GM23338 (cell line): ENCODE measurements at regions not wholly inside any gene's neighbourhood (a gene's known extent, or its start where the extent isn't known, plus 50 kb on each side); places are given as distances from the start of the nearest gene placed in this dataset.

Source experiments
- ATAC-seq: fragments of 200-7000 bp; cut with Tn5 transposase; 3 replicates; pipeline ENCODE4 v1.9.1; 2020
- DNase-seq: peaks from one replicate; pipeline ENCODE4 v3.0.0-alpha.2; 2015; ENCODE audit warnings: low spot score
- H2AFZ ChIP-seq: fragments of 200-600 bp; sonication (generic); 2 replicates; pipeline ENCODE4 v1.8.0; 2016; ENCODE audit warnings: antibody characterized with exemption, mild to moderate bottlenecking, moderate library complexity
- H3F3A ChIP-seq: fragments of 200-600 bp; sonication (generic); replicated peaks from 2 replicates; pipeline ENCODE4 v1.8.0; 2017; ENCODE audit warnings: antibody characterized with exemption, mixed run types, low read depth
- H3K27ac ChIP-seq: fragments of 200-600 bp; sonication (generic); 2 replicates; pipeline ENCODE4 v1.6.1; 2016; ENCODE audit warnings: low read depth
- H3K27me3 ChIP-seq: fragments of 200-600 bp; sonication (generic); 2 replicates; pipeline ENCODE4 v1.8.0; 2016; ENCODE audit warnings: mild to moderate bottlenecking, mixed run types, moderate library complexity; ENCODE audit not compliant: insufficient read depth
- H3K36me3 ChIP-seq: fragments of 200-600 bp; sonication (generic); 2 replicates; pipeline ENCODE4 v1.8.0; 2016; ENCODE audit warnings: mild to moderate bottlenecking; ENCODE audit not compliant: insufficient read depth
- H3K4me1 ChIP-seq: fragments of 200-600 bp; sonication (generic); 2 replicates; pipeline ENCODE4 v1.8.0; 2016; ENCODE audit warnings: mild to moderate bottlenecking, moderate library complexity; ENCODE audit not compliant: insufficient read depth
- H3K4me2 ChIP-seq: fragments of 200-600 bp; sonication (generic); 2 replicates; pipeline ENCODE4 v1.7.1; 2017; ENCODE audit warnings: mixed run types
- H3K4me3 ChIP-seq: fragments of 200-600 bp; sonication (generic); 2 replicates; pipeline ENCODE4 v1.6.1; 2016; ENCODE audit warnings: mixed run types
- H3K79me2 ChIP-seq: fragments of 200-600 bp; sonication (generic); replicated peaks from 2 replicates; pipeline ENCODE4 v1.8.0; 2017; ENCODE audit warnings: mild to moderate bottlenecking; ENCODE audit not compliant: insufficient read depth
- H3K9me2 ChIP-seq: fragments of 200-600 bp; sonication (generic); 2 replicates; pipeline ENCODE4 v1.8.0; 2017; ENCODE audit not compliant: insufficient read depth
- H4K20me1 ChIP-seq: fragments of 200-600 bp; sonication (generic); replicated peaks from 2 replicates; pipeline ENCODE4 v1.8.0; 2017; ENCODE audit warnings: mild to moderate bottlenecking; ENCODE audit not compliant: insufficient read depth
- H3K27ac Mint-ChIP-seq: 2 replicates; pipeline ENCODE4 v1.8.0; 2020; ENCODE audit warnings: inconsistent platforms, mild to moderate bottlenecking, moderate library complexity, mixed read lengths
- H3K27me3 Mint-ChIP-seq: 3 replicates; pipeline ENCODE4 v1.8.0; 2022; ENCODE audit warnings: low read depth, mild to moderate bottlenecking, moderate library complexity, mixed read lengths, inconsistent platforms; ENCODE audit not compliant: insufficient read depth, poor library complexity
- H3K36me3 Mint-ChIP-seq: 3 replicates; pipeline ENCODE4 v1.8.0; 2021; ENCODE audit warnings: low read depth, mild to moderate bottlenecking, inconsistent platforms, moderate library complexity, mixed read lengths
- H3K4me1 Mint-ChIP-seq: 3 replicates; pipeline ENCODE4 v1.8.0; 2020; ENCODE audit warnings: mild to moderate bottlenecking, inconsistent platforms, mixed read lengths
- H3K4me3 Mint-ChIP-seq: 3 replicates; pipeline ENCODE4 v1.8.0; 2021; ENCODE audit warnings: moderate library complexity, mild to moderate bottlenecking, inconsistent platforms, mixed read lengths
- H3K9me3 Mint-ChIP-seq: 3 replicates; pipeline ENCODE4 v1.8.0; 2020; ENCODE audit warnings: moderate library complexity, mild to moderate bottlenecking, inconsistent platforms, mixed read lengths
- CREB1 ChIP-seq: fragments of 250-450 bp; sonication (Bioruptor Pico); IDR thresholded peaks from 2 replicates; pipeline ENCODE4 v1.5.0; 2020; ENCODE audit warnings: low read depth, mild to moderate bottlenecking, moderate library complexity
- EZH2 ChIP-seq: fragments of 200-600 bp; sonication (generic); IDR thresholded peaks from one replicate; pipeline ENCODE4 v1.8.0; 2017; ENCODE audit warnings: antibody characterized with exemption, mild to moderate bottlenecking, low read depth; ENCODE audit not compliant: unreplicated experiment
- EZH2phosphoT487 ChIP-seq: fragments of 200-600 bp; sonication (generic); IDR thresholded peaks from one replicate; pipeline ENCODE4 v1.8.1; 2018; ENCODE audit warnings: antibody characterized with exemption; ENCODE audit not compliant: unreplicated experiment
- JUNB ChIP-seq: IDR thresholded peaks from one replicate; pipeline ENCODE4 v1.6.1; 2016; ENCODE audit warnings: antibody characterized with exemption; ENCODE audit not compliant: unreplicated experiment
- NANOG ChIP-seq: IDR thresholded peaks from 2 replicates; pipeline ENCODE4 v1.6.1; 2016; ENCODE audit warnings: antibody characterized with exemption, borderline replicate concordance
- POLR2AphosphoS5 ChIP-seq: IDR thresholded peaks from 2 replicates; pipeline ENCODE4 v1.6.1; 2016; ENCODE audit warnings: antibody characterized with exemption, low read depth
- STAT1 ChIP-seq: IDR thresholded peaks from one replicate; pipeline ENCODE4 v1.6.1; 2016; ENCODE audit warnings: antibody characterized with exemption; ENCODE audit not compliant: unreplicated experiment
- ZNF114 ChIP-seq: fragments of 250-450 bp; sonication (Bioruptor Pico); IDR thresholded peaks from 2 replicates; pipeline ENCODE4 v1.5.0; 2020; ENCODE audit warnings: mild to moderate bottlenecking, moderate library complexity
- ZNF331 ChIP-seq: fragments of 250-450 bp; sonication (Bioruptor Pico); IDR thresholded peaks from 2 replicates; pipeline ENCODE4 v1.5.0; 2020; ENCODE audit warnings: low read depth, mild to moderate bottlenecking, moderate library complexity
- TF ChIP-seq, protein P1 (sequence below): fragments of 250-450 bp; sonication (Bioruptor Pico); IDR thresholded peaks from 2 replicates; pipeline ENCODE4 v1.5.0; 2020; ENCODE audit warnings: mild to moderate bottlenecking, moderate library complexity
- TF ChIP-seq, protein P2 (sequence below): IDR thresholded peaks from 2 replicates; pipeline ENCODE4 v1.6.1; 2016; ENCODE audit warnings: antibody characterized with exemption
- TF ChIP-seq, protein P3 (sequence below), 2 experiments: fragments of 200-600 bp in 1 of 2; sonication (generic) in 1 of 2; conservative IDR thresholded peaks; 2 replicates each; pipeline versions ENCODE4 v1.5.1 to v1.6.1; 2016 to 2017; ENCODE audit warnings: antibody characterized with exemption in 2 of 2, low read depth in 2 of 2, mild to moderate bottlenecking in 2 of 2, moderate library complexity in 1 of 2
- TF ChIP-seq, protein P4 (sequence below): IDR thresholded peaks from one replicate; pipeline ENCODE4 v1.6.1; 2018; ENCODE audit warnings: antibody characterized with exemption; ENCODE audit not compliant: unreplicated experiment

DNA sequence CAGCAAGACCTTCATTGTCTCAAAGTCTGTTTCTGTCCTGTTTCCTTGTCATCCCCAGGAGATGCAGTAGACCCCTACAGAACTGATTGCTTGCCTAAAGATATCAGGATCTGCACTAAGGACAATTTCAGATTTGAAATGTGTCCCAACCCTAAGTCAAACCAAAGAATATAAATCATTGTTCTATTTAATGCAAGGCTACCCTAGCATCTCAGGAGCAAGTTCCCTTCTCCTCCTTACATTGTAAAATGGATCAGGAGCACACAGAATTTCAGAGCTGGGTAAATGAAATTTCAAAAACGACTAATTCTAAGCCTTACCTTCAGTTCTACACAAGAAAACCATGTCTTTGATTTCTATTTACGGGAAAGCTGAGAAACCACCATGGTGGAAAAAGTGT lies 360.9 kb upstream of the KCNH8 start:
- Histone ChIP-seq H3K4me2 (no peak overlapping the region), H2AFZ (no peak overlapping the region), H3K79me2 (no peaks in the 10 kb centered on the region), H3K36me3 (no peaks in the 10 kb centered on the region), H3K4me3 (no peak overlapping the region), H3F3A (no peaks in the 10 kb centered on the region), H3K27me3 (no peaks in the 10 kb centered on the region), H4K20me1 (no peaks in the 10 kb centered on the region), H3K27ac (no peak overlapping the region), H3K4me1 (no peaks in the 10 kb centered on the region), H3K9me2 (0 out of 2 replicates have a peak, but pooled peaks cover 6% of the 10 kb centered on the region)
- Mint-ChIP-seq H3K4me3 (no peak overlapping the region), H3K27me3 (peaks cover 5% of the 10 kb centered on the region), H3K9me3 (no peaks in the 10 kb centered on the region; the same call in 2 of the 3 replicates), H3K36me3 (no peaks in the 10 kb centered on the region), H3K27ac (no peak overlapping the region), H3K4me1 (no peaks in the 10 kb centered on the region)
- no peak for ATAC-seq
- TF ChIP-seq, protein P1, sequence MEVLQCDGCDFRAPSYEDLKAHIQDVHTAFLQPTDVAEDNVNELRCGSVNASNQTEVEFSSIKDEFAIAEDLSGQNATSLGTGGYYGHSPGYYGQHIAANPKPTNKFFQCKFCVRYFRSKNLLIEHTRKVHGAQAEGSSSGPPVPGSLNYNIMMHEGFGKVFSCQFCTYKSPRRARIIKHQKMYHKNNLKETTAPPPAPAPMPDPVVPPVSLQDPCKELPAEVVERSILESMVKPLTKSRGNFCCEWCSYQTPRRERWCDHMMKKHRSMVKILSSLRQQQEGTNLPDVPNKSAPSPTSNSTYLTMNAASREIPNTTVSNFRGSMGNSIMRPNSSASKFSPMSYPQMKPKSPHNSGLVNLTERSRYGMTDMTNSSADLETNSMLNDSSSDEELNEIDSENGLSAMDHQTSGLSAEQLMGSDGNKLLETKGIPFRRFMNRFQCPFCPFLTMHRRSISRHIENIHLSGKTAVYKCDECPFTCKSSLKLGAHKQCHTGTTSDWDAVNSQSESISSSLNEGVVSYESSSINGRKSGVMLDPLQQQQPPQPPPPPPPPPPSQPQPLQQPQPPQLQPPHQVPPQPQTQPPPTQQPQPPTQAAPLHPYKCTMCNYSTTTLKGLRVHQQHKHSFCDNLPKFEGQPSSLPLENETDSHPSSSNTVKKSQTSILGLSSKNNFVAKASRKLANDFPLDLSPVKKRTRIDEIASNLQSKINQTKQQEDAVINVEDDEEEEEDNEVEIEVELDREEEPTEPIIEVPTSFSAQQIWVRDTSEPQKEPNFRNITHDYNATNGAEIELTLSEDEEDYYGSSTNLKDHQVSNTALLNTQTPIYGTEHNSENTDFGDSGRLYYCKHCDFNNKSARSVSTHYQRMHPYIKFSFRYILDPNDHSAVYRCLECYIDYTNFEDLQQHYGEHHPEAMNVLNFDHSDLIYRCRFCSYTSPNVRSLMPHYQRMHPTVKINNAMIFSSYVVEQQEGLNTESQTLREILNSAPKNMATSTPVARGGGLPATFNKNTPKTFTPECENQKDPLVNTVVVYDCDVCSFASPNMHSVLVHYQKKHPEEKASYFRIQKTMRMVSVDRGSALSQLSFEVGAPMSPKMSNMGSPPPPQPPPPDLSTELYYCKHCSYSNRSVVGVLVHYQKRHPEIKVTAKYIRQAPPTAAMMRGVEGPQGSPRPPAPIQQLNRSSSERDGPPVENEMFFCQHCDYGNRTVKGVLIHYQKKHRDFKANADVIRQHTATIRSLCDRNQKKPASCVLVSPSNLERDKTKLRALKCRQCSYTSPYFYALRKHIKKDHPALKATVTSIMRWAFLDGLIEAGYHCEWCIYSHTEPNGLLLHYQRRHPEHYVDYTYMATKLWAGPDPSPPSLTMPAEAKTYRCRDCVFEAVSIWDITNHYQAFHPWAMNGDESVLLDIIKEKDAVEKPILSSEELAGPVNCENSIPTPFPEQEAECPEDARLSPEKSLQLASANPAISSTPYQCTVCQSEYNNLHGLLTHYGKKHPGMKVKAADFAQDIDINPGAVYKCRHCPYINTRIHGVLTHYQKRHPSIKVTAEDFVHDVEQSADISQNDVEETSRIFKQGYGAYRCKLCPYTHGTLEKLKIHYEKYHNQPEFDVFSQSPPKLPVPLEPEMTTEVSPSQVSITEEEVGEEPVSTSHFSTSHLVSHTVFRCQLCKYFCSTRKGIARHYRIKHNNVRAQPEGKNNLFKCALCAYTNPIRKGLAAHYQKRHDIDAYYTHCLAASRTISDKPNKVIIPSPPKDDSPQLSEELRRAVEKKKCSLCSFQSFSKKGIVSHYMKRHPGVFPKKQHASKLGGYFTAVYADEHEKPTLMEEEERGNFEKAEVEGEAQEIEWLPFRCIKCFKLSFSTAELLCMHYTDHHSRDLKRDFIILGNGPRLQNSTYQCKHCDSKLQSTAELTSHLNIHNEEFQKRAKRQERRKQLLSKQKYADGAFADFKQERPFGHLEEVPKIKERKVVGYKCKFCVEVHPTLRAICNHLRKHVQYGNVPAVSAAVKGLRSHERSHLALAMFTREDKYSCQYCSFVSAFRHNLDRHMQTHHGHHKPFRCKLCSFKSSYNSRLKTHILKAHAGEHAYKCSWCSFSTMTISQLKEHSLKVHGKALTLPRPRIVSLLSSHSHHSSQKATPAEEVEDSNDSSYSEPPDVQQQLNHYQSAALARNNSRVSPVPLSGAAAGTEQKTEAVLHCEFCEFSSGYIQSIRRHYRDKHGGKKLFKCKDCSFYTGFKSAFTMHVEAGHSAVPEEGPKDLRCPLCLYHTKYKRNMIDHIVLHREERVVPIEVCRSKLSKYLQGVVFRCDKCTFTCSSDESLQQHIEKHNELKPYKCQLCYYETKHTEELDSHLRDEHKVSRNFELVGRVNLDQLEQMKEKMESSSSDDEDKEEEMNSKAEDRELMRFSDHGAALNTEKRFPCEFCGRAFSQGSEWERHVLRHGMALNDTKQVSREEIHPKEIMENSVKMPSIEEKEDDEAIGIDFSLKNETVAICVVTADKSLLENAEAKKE (CRISPR knock-in tag), result no peak
- TF ChIP-seq ZNF114 (CRISPR knock-in tag) (no peak), JUNB (no peak), CREB1 (CRISPR knock-in tag) (no peak), EZH2phosphoT487 (no peak), ZNF331 (CRISPR knock-in tag) (no peak), STAT1 (no peak), EZH2 (no peak), POLR2AphosphoS5 (no peak), NANOG (no peak)
- TF ChIP-seq, protein P2, sequence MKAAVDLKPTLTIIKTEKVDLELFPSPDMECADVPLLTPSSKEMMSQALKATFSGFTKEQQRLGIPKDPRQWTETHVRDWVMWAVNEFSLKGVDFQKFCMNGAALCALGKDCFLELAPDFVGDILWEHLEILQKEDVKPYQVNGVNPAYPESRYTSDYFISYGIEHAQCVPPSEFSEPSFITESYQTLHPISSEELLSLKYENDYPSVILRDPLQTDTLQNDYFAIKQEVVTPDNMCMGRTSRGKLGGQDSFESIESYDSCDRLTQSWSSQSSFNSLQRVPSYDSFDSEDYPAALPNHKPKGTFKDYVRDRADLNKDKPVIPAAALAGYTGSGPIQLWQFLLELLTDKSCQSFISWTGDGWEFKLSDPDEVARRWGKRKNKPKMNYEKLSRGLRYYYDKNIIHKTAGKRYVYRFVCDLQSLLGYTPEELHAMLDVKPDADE, result no peak
- TF ChIP-seq, protein P3, sequence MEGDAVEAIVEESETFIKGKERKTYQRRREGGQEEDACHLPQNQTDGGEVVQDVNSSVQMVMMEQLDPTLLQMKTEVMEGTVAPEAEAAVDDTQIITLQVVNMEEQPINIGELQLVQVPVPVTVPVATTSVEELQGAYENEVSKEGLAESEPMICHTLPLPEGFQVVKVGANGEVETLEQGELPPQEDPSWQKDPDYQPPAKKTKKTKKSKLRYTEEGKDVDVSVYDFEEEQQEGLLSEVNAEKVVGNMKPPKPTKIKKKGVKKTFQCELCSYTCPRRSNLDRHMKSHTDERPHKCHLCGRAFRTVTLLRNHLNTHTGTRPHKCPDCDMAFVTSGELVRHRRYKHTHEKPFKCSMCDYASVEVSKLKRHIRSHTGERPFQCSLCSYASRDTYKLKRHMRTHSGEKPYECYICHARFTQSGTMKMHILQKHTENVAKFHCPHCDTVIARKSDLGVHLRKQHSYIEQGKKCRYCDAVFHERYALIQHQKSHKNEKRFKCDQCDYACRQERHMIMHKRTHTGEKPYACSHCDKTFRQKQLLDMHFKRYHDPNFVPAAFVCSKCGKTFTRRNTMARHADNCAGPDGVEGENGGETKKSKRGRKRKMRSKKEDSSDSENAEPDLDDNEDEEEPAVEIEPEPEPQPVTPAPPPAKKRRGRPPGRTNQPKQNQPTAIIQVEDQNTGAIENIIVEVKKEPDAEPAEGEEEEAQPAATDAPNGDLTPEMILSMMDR (conservative IDR thresholded peaks at IDR 0.05; ENCODE audit: low read depth in 2 of 2), result no peak
- TF ChIP-seq, protein P4, sequence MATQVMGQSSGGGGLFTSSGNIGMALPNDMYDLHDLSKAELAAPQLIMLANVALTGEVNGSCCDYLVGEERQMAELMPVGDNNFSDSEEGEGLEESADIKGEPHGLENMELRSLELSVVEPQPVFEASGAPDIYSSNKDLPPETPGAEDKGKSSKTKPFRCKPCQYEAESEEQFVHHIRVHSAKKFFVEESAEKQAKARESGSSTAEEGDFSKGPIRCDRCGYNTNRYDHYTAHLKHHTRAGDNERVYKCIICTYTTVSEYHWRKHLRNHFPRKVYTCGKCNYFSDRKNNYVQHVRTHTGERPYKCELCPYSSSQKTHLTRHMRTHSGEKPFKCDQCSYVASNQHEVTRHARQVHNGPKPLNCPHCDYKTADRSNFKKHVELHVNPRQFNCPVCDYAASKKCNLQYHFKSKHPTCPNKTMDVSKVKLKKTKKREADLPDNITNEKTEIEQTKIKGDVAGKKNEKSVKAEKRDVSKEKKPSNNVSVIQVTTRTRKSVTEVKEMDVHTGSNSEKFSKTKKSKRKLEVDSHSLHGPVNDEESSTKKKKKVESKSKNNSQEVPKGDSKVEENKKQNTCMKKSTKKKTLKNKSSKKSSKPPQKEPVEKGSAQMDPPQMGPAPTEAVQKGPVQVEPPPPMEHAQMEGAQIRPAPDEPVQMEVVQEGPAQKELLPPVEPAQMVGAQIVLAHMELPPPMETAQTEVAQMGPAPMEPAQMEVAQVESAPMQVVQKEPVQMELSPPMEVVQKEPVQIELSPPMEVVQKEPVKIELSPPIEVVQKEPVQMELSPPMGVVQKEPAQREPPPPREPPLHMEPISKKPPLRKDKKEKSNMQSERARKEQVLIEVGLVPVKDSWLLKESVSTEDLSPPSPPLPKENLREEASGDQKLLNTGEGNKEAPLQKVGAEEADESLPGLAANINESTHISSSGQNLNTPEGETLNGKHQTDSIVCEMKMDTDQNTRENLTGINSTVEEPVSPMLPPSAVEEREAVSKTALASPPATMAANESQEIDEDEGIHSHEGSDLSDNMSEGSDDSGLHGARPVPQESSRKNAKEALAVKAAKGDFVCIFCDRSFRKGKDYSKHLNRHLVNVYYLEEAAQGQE, result no peak
- DNase-seq, result no peak
